Sigmoid colon (tissue), 6 donors: ENCODE measurements at regions not wholly inside any gene's neighbourhood (a gene's known extent, or its start where the extent isn't known, plus 50 kb on each side); places are given as distances from the start of the nearest gene placed in this dataset.

Experiments
- DNase-seq: peaks from one replicate; pipeline ENCODE4 v3.0.0-alpha.2; 2019
- H3K27ac ChIP-seq, 4 donors: fragments of 200-600 bp; sonication (generic); one replicate each; pipeline ENCODE4 v1.5.1; 2016 to 2019; ENCODE audit warnings: mild to moderate bottlenecking in 1 of 4
- H3K27me3 ChIP-seq, 3 donors: fragments of 200-600 bp; sonication (generic); one replicate each; pipeline ENCODE4 v1.5.1; 2019; ENCODE audit warnings: mild to moderate bottlenecking in 1 of 3
- H3K36me3 ChIP-seq, 4 donors: fragments of 200-600 bp; sonication (generic); one replicate each; pipeline ENCODE4 v1.5.1; 2016 to 2019
- H3K4me1 ChIP-seq, 4 donors: fragments of 200-600 bp; sonication (generic); one replicate each; pipeline ENCODE4 v1.5.1; 2017 to 2019
- H3K4me3 ChIP-seq, 4 donors: fragments of 200-600 bp; sonication (generic); one replicate each; pipeline ENCODE4 v1.5.1; 2017 to 2019; ENCODE audit warnings: mild to moderate bottlenecking in 2 of 4, moderate library complexity in 1 of 4
- H3K9me3 ChIP-seq, 4 donors: fragments of 200-600 bp in 3 of 4; sonication (generic) in 3 of 4; one replicate each; pipeline versions ENCODE4 v1.5.1 to v1.6.1; 2013 to 2019
- CTCF ChIP-seq, 4 experiments: fragments of 450-650 bp in 3 of 4; fragments of 200-600 bp in 1 of 4; IDR thresholded peaks; one replicate each; pipeline ENCODE4 v1.5.1; 2016 to 2019; ENCODE audit warnings: antibody characterized with exemption in 4 of 4, mild to moderate bottlenecking in 3 of 4, moderate library complexity in 2 of 4
- EP300 ChIP-seq, 4 donors: sonication (generic); formaldehyde crosslinking; IDR thresholded peaks; one replicate each; pipeline ENCODE4 v1.6.1; 2017; ENCODE audit warnings: antibody characterized with exemption in 4 of 4
- POLR2A ChIP-seq, 2 donors: fragments of 450-650 bp; IDR thresholded peaks; one replicate each; pipeline ENCODE4 v1.6.1; 2016; ENCODE audit warnings: antibody characterized with exemption in 2 of 2, mild to moderate bottlenecking in 2 of 2, moderate library complexity in 2 of 2
- POLR2AphosphoS5 ChIP-seq, 4 donors: sonication (generic); formaldehyde crosslinking; IDR thresholded peaks; one replicate each; pipeline ENCODE4 v1.6.1; 2017; ENCODE audit warnings: antibody characterized with exemption in 4 of 4
- WGBS, 2 donors: extraction: QIAGEN DNeasy Blood & Tissue Kit; methylation state at CpG; one replicate each; pipeline ENCODE4 v1.1.7; 2013; 5-methylcytosine and 5-hydroxymethylcytosine counted together
- intact Hi-C: fragments of 100-400 bp; cut with DNase I; formaldehyde crosslinking; loops from one replicate; pipeline ENCODE4 v1.15.1; 2023
- donor health status: healthy with polysubstance abuse.
- donor health status: healthy.

- Histone ChIP-seq H3K9me3 (no peaks in the 10 kb centered on the region), H3K36me3 (no peaks in the 10 kb centered on the region), H3K4me1 (no peaks in the 10 kb centered on the region), H3K27ac (no peak overlapping the region), H3K27me3 (peaks cover 0 to 3% (median 0%) of the 10 kb centered on the region in 3 donors), H3K4me3 (no peak overlapping the region)
- 79 to 80% methylated on average over 3 of the region's 3 CpGs for WGBS, 2 donors
- TF ChIP-seq POLR2AphosphoS5 (IDR thresholded peaks at IDR 0.05) (no peak), CTCF (IDR thresholded peaks at IDR 0.05) (no peak), POLR2A (IDR thresholded peaks at IDR 0.05) (no peak), EP300 (IDR thresholded peaks at IDR 0.05) (no peak)
- intact Hi-C loops: no loop called here
- DNase-seq: no peak
These were observed 86.3 kb upstream of the ESR1 start for GRCh38 chr6:151721146-151721545.

GRCh38 chr6:151721671-151722070, 85.8 kb upstream of the ESR1 start:
- WGBS, 2 donors: 63 to 74% methylated on average over 1 of the region's 1 CpG
- no peak overlapping the region for H3K27ac ChIP-seq

GRCh38 chr6:151722342-151722741, 85.1 kb upstream of the ESR1 start:
- WGBS, 2 donors: 74 to 86% methylated on average over 4 of the region's 4 CpGs
- TF ChIP-seq POLR2AphosphoS5 (IDR thresholded peaks at IDR 0.05) (no peak), EP300 (IDR thresholded peaks at IDR 0.05) (no peak), POLR2A (IDR thresholded peaks at IDR 0.05) (no peak), CTCF (IDR thresholded peaks at IDR 0.05) (no peak)
- no peaks in the 10 kb centered on the region for H3K4me1 ChIP-seq
- no peak for DNase-seq
- no peak overlapping the region for H3K27ac ChIP-seq
- intact Hi-C loops: no loop called here
- no peaks in the 10 kb centered on the region for H3K36me3 ChIP-seq
- no peak overlapping the region for H3K4me3 ChIP-seq
- H3K9me3 ChIP-seq: no peaks in the 10 kb centered on the region
- H3K27me3 ChIP-seq: no peaks in the 10 kb centered on the region

More at GRCh38 chr6:151721671-151722070, 85.8 kb upstream of the ESR1 start:
- Histone ChIP-seq H3K4me3 (no peak overlapping the region), H3K36me3 (no peaks in the 10 kb centered on the region), H3K27me3 (no peaks in the 10 kb centered on the region), H3K4me1 (no peaks in the 10 kb centered on the region), H3K9me3 (no peaks in the 10 kb centered on the region)
- intact Hi-C loops: no loop called here
- no peak for DNase-seq
- TF ChIP-seq CTCF (IDR thresholded peaks at IDR 0.05): no peak
- TF ChIP-seq EP300 (IDR thresholded peaks at IDR 0.05): no peak
- no peak for TF ChIP-seq POLR2A (IDR thresholded peaks at IDR 0.05)
- TF ChIP-seq POLR2AphosphoS5 (IDR thresholded peaks at IDR 0.05): no peak

GRCh38 chr6:151723152-151723551, 84.3 kb upstream of the ESR1 start:
- WGBS, 2 donors: 40 to 41% methylated on average over 1 of the region's 1 CpG
- Histone ChIP-seq H3K36me3 (no peaks in the 10 kb centered on the region), H3K27ac (no peak overlapping the region), H3K4me3 (no peak overlapping the region), H3K4me1 (no peaks in the 10 kb centered on the region), H3K27me3 (no peaks in the 10 kb centered on the region), H3K9me3 (no peaks in the 10 kb centered on the region)
- TF ChIP-seq POLR2AphosphoS5 (IDR thresholded peaks at IDR 0.05): no peak
- no peak for TF ChIP-seq CTCF (IDR thresholded peaks at IDR 0.05)
- no peak for TF ChIP-seq POLR2A (IDR thresholded peaks at IDR 0.05)
- no peak for DNase-seq
- intact Hi-C loops: no loop called here

GRCh38 chr6:151729829-151730495, 77.5 kb upstream of the ESR1 start:
- TF ChIP-seq CTCF (IDR thresholded peaks at IDR 0.05) (no peak), POLR2A (IDR thresholded peaks at IDR 0.05) (no peak), EP300 (IDR thresholded peaks at IDR 0.05) (no peak), POLR2AphosphoS5 (IDR thresholded peaks at IDR 0.05) (no peak)
- H3K4me3 ChIP-seq: no peak overlapping the region
- peaks cover 0 to 2% (median 0%) of the 10 kb centered on the region in 4 donors for H3K9me3 ChIP-seq
- WGBS, 2 donors: 74 to 84% methylated on average over 6 of the region's 6 CpGs
- no peaks in the 10 kb centered on the region for H3K36me3 ChIP-seq
- H3K27me3 ChIP-seq: no peaks in the 10 kb centered on the region
- DNase-seq: no peak
- intact Hi-C loops: no loop called here
- no peak overlapping the region for H3K27ac ChIP-seq
- H3K4me1 ChIP-seq: no peaks in the 10 kb centered on the region
